ENCODE measurements at regions not wholly inside any gene's neighbourhood (a gene's known extent, or its start where the extent isn't known, plus 50 kb on each side); places are given as distances from the start of the nearest gene placed in this dataset.

DNA sequence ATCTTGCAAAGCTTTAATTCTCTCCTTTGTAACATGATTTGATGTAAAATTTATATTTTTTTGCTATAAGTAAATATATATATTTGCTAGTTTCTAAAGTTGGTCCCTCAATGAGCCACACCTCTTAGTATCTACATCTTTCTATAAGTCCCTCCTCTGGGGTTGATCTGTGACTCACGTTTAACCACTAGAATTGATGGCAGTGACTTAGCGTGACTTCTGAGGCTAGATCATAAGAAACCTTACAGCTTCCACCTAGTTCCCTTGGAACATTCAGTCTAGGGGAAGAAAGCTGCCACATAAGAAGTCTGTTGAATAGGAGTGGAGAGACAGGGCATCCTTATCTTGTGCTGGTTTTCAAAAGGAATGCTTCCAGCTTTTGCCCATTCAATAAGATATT lies 56.6 kb upstream of the TNIK start:
- CTCF ChIA-PET = no interaction called here
- Mint-ChIP-seq H3K9me3 (no peaks in the 10 kb centered on the region), H3K27me3 (ENCODE audit: low read depth) (no peaks in the 10 kb centered on the region), H3K36me3 (no peaks in the 10 kb centered on the region), H3K4me1 (no peaks in the 10 kb centered on the region), H3K27ac (no peak overlapping the region), H3K4me3 (no peak overlapping the region)
- no peak for ATAC-seq
- POLR2A ChIA-PET = no interaction called here
- no peak for DNase-seq (ENCODE audit: low spot score)
- TF ChIP-seq TEAD1 (CRISPR knock-in tag; IDR thresholded peaks at IDR 0.05) = no peak
- TF ChIP-seq, protein P1, sequence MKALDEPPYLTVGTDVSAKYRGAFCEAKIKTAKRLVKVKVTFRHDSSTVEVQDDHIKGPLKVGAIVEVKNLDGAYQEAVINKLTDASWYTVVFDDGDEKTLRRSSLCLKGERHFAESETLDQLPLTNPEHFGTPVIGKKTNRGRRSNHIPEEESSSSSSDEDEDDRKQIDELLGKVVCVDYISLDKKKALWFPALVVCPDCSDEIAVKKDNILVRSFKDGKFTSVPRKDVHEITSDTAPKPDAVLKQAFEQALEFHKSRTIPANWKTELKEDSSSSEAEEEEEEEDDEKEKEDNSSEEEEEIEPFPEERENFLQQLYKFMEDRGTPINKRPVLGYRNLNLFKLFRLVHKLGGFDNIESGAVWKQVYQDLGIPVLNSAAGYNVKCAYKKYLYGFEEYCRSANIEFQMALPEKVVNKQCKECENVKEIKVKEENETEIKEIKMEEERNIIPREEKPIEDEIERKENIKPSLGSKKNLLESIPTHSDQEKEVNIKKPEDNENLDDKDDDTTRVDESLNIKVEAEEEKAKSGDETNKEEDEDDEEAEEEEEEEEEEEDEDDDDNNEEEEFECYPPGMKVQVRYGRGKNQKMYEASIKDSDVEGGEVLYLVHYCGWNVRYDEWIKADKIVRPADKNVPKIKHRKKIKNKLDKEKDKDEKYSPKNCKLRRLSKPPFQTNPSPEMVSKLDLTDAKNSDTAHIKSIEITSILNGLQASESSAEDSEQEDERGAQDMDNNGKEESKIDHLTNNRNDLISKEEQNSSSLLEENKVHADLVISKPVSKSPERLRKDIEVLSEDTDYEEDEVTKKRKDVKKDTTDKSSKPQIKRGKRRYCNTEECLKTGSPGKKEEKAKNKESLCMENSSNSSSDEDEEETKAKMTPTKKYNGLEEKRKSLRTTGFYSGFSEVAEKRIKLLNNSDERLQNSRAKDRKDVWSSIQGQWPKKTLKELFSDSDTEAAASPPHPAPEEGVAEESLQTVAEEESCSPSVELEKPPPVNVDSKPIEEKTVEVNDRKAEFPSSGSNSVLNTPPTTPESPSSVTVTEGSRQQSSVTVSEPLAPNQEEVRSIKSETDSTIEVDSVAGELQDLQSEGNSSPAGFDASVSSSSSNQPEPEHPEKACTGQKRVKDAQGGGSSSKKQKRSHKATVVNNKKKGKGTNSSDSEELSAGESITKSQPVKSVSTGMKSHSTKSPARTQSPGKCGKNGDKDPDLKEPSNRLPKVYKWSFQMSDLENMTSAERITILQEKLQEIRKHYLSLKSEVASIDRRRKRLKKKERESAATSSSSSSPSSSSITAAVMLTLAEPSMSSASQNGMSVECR (CRISPR knock-in tag; IDR thresholded peaks at IDR 0.05; ENCODE audit: borderline replicate concordance) = no peak
- TF ChIP-seq JUN (CRISPR knock-in tag; IDR thresholded peaks at IDR 0.05) = no peak
- no peak for TF ChIP-seq EMX1 (CRISPR knock-in tag; IDR thresholded peaks at IDR 0.05)
- no peak for TF ChIP-seq ATF1 (CRISPR knock-in tag; IDR thresholded peaks at IDR 0.05)
- no peak for TF ChIP-seq ZNF396 (CRISPR knock-in tag; IDR thresholded peaks at IDR 0.05; ENCODE audit: borderline replicate concordance)
- no peak for TF ChIP-seq FOXJ3 (CRISPR knock-in tag; IDR thresholded peaks at IDR 0.05; ENCODE audit: borderline replicate concordance)
- TF ChIP-seq RELA (CRISPR knock-in tag; IDR thresholded peaks at IDR 0.05; ENCODE audit: borderline replicate concordance) = no peak
- TF ChIP-seq, protein P2, sequence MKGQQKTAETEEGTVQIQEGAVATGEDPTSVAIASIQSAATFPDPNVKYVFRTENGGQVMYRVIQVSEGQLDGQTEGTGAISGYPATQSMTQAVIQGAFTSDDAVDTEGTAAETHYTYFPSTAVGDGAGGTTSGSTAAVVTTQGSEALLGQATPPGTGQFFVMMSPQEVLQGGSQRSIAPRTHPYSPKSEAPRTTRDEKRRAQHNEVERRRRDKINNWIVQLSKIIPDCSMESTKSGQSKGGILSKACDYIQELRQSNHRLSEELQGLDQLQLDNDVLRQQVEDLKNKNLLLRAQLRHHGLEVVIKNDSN (CRISPR knock-in tag; IDR thresholded peaks at IDR 0.05) = no peak
- TF ChIP-seq ZNF671 (CRISPR knock-in tag; IDR thresholded peaks at IDR 0.05) = no peak
- TF ChIP-seq NFE2L1 (CRISPR knock-in tag; IDR thresholded peaks at IDR 0.05) = no peak
- TF ChIP-seq, protein P3, sequence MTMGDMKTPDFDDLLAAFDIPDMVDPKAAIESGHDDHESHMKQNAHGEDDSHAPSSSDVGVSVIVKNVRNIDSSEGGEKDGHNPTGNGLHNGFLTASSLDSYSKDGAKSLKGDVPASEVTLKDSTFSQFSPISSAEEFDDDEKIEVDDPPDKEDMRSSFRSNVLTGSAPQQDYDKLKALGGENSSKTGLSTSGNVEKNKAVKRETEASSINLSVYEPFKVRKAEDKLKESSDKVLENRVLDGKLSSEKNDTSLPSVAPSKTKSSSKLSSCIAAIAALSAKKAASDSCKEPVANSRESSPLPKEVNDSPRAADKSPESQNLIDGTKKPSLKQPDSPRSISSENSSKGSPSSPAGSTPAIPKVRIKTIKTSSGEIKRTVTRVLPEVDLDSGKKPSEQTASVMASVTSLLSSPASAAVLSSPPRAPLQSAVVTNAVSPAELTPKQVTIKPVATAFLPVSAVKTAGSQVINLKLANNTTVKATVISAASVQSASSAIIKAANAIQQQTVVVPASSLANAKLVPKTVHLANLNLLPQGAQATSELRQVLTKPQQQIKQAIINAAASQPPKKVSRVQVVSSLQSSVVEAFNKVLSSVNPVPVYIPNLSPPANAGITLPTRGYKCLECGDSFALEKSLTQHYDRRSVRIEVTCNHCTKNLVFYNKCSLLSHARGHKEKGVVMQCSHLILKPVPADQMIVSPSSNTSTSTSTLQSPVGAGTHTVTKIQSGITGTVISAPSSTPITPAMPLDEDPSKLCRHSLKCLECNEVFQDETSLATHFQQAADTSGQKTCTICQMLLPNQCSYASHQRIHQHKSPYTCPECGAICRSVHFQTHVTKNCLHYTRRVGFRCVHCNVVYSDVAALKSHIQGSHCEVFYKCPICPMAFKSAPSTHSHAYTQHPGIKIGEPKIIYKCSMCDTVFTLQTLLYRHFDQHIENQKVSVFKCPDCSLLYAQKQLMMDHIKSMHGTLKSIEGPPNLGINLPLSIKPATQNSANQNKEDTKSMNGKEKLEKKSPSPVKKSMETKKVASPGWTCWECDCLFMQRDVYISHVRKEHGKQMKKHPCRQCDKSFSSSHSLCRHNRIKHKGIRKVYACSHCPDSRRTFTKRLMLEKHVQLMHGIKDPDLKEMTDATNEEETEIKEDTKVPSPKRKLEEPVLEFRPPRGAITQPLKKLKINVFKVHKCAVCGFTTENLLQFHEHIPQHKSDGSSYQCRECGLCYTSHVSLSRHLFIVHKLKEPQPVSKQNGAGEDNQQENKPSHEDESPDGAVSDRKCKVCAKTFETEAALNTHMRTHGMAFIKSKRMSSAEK (CRISPR knock-in tag; IDR thresholded peaks at IDR 0.05; ENCODE audit: borderline replicate concordance) = no peak
- no peak for TF ChIP-seq FOXP1 (CRISPR knock-in tag; IDR thresholded peaks at IDR 0.05; ENCODE audit: borderline replicate concordance)
- TF ChIP-seq, protein P4, sequence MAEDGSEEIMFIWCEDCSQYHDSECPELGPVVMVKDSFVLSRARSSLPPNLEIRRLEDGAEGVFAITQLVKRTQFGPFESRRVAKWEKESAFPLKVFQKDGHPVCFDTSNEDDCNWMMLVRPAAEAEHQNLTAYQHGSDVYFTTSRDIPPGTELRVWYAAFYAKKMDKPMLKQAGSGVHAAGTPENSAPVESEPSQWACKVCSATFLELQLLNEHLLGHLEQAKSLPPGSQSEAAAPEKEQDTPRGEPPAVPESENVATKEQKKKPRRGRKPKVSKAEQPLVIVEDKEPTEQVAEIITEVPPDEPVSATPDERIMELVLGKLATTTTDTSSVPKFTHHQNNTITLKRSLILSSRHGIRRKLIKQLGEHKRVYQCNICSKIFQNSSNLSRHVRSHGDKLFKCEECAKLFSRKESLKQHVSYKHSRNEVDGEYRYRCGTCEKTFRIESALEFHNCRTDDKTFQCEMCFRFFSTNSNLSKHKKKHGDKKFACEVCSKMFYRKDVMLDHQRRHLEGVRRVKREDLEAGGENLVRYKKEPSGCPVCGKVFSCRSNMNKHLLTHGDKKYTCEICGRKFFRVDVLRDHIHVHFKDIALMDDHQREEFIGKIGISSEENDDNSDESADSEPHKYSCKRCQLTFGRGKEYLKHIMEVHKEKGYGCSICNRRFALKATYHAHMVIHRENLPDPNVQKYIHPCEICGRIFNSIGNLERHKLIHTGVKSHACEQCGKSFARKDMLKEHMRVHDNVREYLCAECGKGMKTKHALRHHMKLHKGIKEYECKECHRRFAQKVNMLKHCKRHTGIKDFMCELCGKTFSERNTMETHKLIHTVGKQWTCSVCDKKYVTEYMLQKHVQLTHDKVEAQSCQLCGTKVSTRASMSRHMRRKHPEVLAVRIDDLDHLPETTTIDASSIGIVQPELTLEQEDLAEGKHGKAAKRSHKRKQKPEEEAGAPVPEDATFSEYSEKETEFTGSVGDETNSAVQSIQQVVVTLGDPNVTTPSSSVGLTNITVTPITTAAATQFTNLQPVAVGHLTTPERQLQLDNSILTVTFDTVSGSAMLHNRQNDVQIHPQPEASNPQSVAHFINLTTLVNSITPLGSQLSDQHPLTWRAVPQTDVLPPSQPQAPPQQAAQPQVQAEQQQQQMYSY (CRISPR knock-in tag; IDR thresholded peaks at IDR 0.05) = no peak

All from WTC11 (cell line).